A549 (cell line): ENCODE measurements at regions not wholly inside any gene's neighbourhood (a gene's known extent, or its start where the extent isn't known, plus 50 kb on each side); places are given as distances from the start of the nearest gene placed in this dataset.

ENCODE experiments used
- ATAC-seq, 2 experiments: fragments of 200-7000 bp in 1 of 2; fragments of >200 bp in 1 of 2; cut with Nextera tagmentation in 1 of 2; cut with Tn5 transposase in 1 of 2; 3 replicates each; pipeline versions ENCODE4 v1.8.0 to v1.9.1; 2018 to 2020; ENCODE audit warnings: mild to moderate bottlenecking in 1 of 2, moderate library complexity in 1 of 2
- CTCF ChIA-PET: fragments of 300-600 bp; sonication (Branson Sonifier 250); formaldehyde crosslinking; extraction: SDS; loops from one replicate; lab custom pipeline; 2021; ENCODE audit warnings: antibody characterized with exemption, inconsistent platforms; lab: Yijun Ruan, JAX
- POLR2A ChIA-PET: fragments of 350-600 bp; formaldehyde crosslinking; extraction: SDS; loops from one replicate; lab custom pipeline; 2021; ENCODE audit warnings: antibody characterized with exemption, inconsistent platforms; lab: Yijun Ruan, JAX
- DNase-seq, 2 experiments: peaks; one replicate each; pipeline versions ENCODE4 v3.0.0 to v3.0.0-alpha.2; 2011 to 2016; ENCODE audit warnings: low read depth in 1 of 2, low spot score in 1 of 2
- FAIRE-seq: peaks from 2 replicates; lab custom pipeline; 2011; peaks lifted over from hg19 to GRCh38; lab: Jason Lieb, UNC
- H3K27ac ChIP-seq, 2 experiments: fragments of >200 bp; sonication (Bioruptor Twin); formaldehyde crosslinking; 3 replicates each; pipeline ENCODE4 v1.5.1; 2016 to 2017
- H3K4me1 ChIP-seq: fragments of >200 bp; sonication (Bioruptor Twin); formaldehyde crosslinking; 3 replicates; pipeline ENCODE4 v1.6.1; 2016
- H3K4me2 ChIP-seq: fragments of >200 bp; sonication (Bioruptor Twin); formaldehyde crosslinking; 3 replicates; pipeline ENCODE4 v1.6.1; 2016
- H3K4me3 ChIP-seq: fragments of >200 bp; sonication (Bioruptor Twin); formaldehyde crosslinking; 3 replicates; pipeline ENCODE4 v1.5.1; 2016
- H3K9me3 ChIP-seq: fragments of >200 bp; sonication (Bioruptor Twin); formaldehyde crosslinking; 3 replicates; pipeline ENCODE4 v1.6.1; 2016
- CBX2 ChIP-seq: fragments of 200-600 bp; sonication (generic); IDR thresholded peaks from 2 replicates; pipeline ENCODE4 v1.6.1; 2016; ENCODE audit warnings: low read depth, mild to moderate bottlenecking, borderline replicate concordance
- CHD2 ChIP-seq: fragments of 150-350 bp; IDR thresholded peaks from 2 replicates; pipeline ENCODE4 v1.6.1; 2014; ENCODE audit warnings: low read length; ENCODE audit not compliant: partially characterized antibody
- EP300 ChIP-seq, 2 experiments: fragments of >200 bp; sonication (Bioruptor Twin); formaldehyde crosslinking; IDR thresholded peaks; 2 replicates in 1 of 2; 3 replicates in 1 of 2; pipeline ENCODE4 v1.6.1; 2016 to 2017
- FOSL2 ChIP-seq, 2 experiments: fragments of 450-650 bp in 1 of 2; fragments of >200 bp in 1 of 2; sonication (Bioruptor Twin) in 1 of 2; formaldehyde crosslinking; IDR thresholded peaks; 2 replicates each; pipeline versions ENCODE4 v1.5.0 to v1.6.1; 2016 to 2020; ENCODE audit warnings: mild to moderate bottlenecking in 1 of 2, moderate library complexity in 1 of 2
- HEYL ChIP-seq: fragments of 250-450 bp; sonication (Bioruptor Pico); IDR thresholded peaks from 2 replicates; pipeline ENCODE4 v1.8.0; 2021; ENCODE audit warnings: mild to moderate bottlenecking, moderate library complexity
- JUN ChIP-seq, 2 experiments: fragments of >200 bp; sonication (Bioruptor Twin); formaldehyde crosslinking; IDR thresholded peaks; 2 replicates in 1 of 2; 3 replicates in 1 of 2; pipeline ENCODE4 v1.6.1; 2016 to 2017
- KDM1A ChIP-seq: fragments of 200-600 bp; sonication (generic); IDR thresholded peaks from 2 replicates; pipeline ENCODE4 v1.6.1; 2016; ENCODE audit warnings: low read depth, mild to moderate bottlenecking
- MAZ ChIP-seq: fragments of 150-350 bp; IDR thresholded peaks from 2 replicates; pipeline ENCODE4 v1.6.1; 2014; ENCODE audit warnings: antibody characterized with exemption, low read depth, low read length, borderline replicate concordance
- MYC ChIP-seq: IDR thresholded peaks from 2 replicates; pipeline ENCODE4 v1.6.1; 2012; ENCODE audit warnings: mild to moderate bottlenecking, inconsistent platforms, low read length, improper control_type of control experiment, borderline replicate concordance
- NFE2L2 ChIP-seq: fragments of 150-350 bp; conservative IDR thresholded peaks from 2 replicates; pipeline ENCODE4 v1.6.1; 2014; ENCODE audit warnings: low read length
- POLR2AphosphoS2 ChIP-seq: conservative IDR thresholded peaks from 2 replicates; pipeline ENCODE4 v1.6.1; 2012; ENCODE audit warnings: low read length, improper control_type of control experiment, inconsistent platforms
- RNF2 ChIP-seq: fragments of 200-600 bp; sonication (generic); IDR thresholded peaks from 2 replicates; pipeline ENCODE4 v1.6.1; 2016; ENCODE audit warnings: low read depth, mild to moderate bottlenecking, antibody characterized with exemption, moderate library complexity, borderline replicate concordance
- SMC3 ChIP-seq: fragments of >200 bp; sonication (Bioruptor Twin); formaldehyde crosslinking; IDR thresholded peaks from 3 replicates; pipeline ENCODE4 v1.6.1; 2018; ENCODE audit warnings: inconsistent platforms
- TFCP2L1 ChIP-seq: fragments of 250-450 bp; sonication (Bioruptor Pico); IDR thresholded peaks from 2 replicates; pipeline ENCODE4 v1.5.0; 2021; ENCODE audit warnings: mild to moderate bottlenecking
- ZFP36 ChIP-seq: fragments of 450-650 bp; IDR thresholded peaks from 2 replicates; pipeline ENCODE4 v1.6.1; 2014; ENCODE audit warnings: borderline replicate concordance; ENCODE audit not compliant: partially characterized antibody
- ZSCAN20 ChIP-seq: fragments of 250-450 bp; sonication (Bioruptor Pico); IDR thresholded peaks from 2 replicates; pipeline ENCODE4 v1.8.0; 2022; ENCODE audit warnings: mild to moderate bottlenecking, moderate library complexity
- whole genome bisulfite sequencing: methylation state at CpG from one replicate; pipeline ENCODE4 v1.1.6; 2017; ENCODE audit errors: missing lambda C conversion rate; 5-methylcytosine and 5-hydroxymethylcytosine counted together
- TF ChIP-seq, protein P1 (sequence below): fragments of 150-350 bp; IDR thresholded peaks from 2 replicates; pipeline ENCODE4 v1.6.1; 2014; ENCODE audit warnings: low read depth, mild to moderate bottlenecking, low read length
- TF ChIP-seq, protein P2 (sequence below): fragments of >200 bp; sonication (Bioruptor Twin); formaldehyde crosslinking; IDR thresholded peaks from 3 replicates; pipeline ENCODE4 v1.6.1; 2016
- TF ChIP-seq, protein P3 (sequence below): fragments of 250-450 bp; sonication (Bioruptor Pico); IDR thresholded peaks from 2 replicates; pipeline ENCODE4 v1.5.0; 2020; ENCODE audit warnings: low read depth, mild to moderate bottlenecking, moderate library complexity

DNA sequence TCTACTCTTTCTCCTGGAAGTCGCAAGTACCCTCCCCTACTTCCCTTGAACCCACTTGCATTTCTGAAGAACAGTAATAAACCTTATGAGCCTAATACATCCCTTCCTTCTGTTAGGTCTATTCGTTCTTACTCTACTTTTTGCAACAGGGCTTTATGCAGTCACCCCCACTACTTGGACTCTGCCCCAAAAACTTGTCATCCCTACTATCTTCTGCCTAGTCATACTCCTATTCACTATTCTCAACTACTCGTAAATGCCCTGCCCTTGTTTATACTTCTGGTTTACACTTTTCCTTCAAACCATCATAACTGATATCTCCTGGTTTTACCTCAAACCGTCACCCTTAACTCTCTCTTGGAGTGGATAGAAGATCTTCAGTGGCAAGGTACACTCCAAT lies 55.2 kb upstream of the SLIT2 start:
- CTCF ChIA-PET, result no interaction called here
- DNase-seq, result no peak
- FAIRE-seq, result no peak
- no peak for ATAC-seq
- Histone ChIP-seq H3K9me3 (no peaks in the 10 kb centered on the region), H3K4me3 (no peak overlapping the region), H3K27ac (no peak overlapping the region), H3K4me2 (no peak overlapping the region), H3K4me1 (no peaks in the 10 kb centered on the region)
- POLR2A ChIA-PET, result no interaction called here
- 6% methylated on average over 4 of the region's 4 CpGs for WGBS
- TF ChIP-seq CBX2 (no peak), POLR2AphosphoS2 (no peak), KDM1A (no peak), MYC (no peak), HEYL (CRISPR knock-in tag) (no peak), MAZ (no peak), ZFP36 (no peak), FOSL2 (IDR thresholded peaks at IDR 0.05) (no peak), FOSL2 (CRISPR knock-in tag; IDR thresholded peaks at IDR 0.05) (no peak), SMC3 (no peak), EP300 (IDR thresholded peaks at IDR 0.05) (no peak), JUN (IDR thresholded peaks at IDR 0.05) (no peak), TFCP2L1 (no peak), CHD2 (no peak), ZSCAN20 (no peak)
- TF ChIP-seq, protein P1, sequence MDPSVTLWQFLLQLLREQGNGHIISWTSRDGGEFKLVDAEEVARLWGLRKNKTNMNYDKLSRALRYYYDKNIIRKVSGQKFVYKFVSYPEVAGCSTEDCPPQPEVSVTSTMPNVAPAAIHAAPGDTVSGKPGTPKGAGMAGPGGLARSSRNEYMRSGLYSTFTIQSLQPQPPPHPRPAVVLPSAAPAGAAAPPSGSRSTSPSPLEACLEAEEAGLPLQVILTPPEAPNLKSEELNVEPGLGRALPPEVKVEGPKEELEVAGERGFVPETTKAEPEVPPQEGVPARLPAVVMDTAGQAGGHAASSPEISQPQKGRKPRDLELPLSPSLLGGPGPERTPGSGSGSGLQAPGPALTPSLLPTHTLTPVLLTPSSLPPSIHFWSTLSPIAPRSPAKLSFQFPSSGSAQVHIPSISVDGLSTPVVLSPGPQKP, result no peak
- TF ChIP-seq, protein P2, sequence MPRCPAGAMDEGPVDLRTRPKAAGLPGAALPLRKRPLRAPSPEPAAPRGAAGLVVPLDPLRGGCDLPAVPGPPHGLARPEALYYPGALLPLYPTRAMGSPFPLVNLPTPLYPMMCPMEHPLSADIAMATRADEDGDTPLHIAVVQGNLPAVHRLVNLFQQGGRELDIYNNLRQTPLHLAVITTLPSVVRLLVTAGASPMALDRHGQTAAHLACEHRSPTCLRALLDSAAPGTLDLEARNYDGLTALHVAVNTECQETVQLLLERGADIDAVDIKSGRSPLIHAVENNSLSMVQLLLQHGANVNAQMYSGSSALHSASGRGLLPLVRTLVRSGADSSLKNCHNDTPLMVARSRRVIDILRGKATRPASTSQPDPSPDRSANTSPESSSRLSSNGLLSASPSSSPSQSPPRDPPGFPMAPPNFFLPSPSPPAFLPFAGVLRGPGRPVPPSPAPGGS, result no peak
- TF ChIP-seq, protein P3, sequence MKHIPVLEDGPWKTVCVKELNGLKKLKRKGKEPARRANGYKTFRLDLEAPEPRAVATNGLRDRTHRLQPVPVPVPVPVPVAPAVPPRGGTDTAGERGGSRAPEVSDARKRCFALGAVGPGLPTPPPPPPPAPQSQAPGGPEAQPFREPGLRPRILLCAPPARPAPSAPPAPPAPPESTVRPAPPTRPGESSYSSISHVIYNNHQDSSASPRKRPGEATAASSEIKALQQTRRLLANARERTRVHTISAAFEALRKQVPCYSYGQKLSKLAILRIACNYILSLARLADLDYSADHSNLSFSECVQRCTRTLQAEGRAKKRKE (CRISPR knock-in tag), result no peak

DNA sequence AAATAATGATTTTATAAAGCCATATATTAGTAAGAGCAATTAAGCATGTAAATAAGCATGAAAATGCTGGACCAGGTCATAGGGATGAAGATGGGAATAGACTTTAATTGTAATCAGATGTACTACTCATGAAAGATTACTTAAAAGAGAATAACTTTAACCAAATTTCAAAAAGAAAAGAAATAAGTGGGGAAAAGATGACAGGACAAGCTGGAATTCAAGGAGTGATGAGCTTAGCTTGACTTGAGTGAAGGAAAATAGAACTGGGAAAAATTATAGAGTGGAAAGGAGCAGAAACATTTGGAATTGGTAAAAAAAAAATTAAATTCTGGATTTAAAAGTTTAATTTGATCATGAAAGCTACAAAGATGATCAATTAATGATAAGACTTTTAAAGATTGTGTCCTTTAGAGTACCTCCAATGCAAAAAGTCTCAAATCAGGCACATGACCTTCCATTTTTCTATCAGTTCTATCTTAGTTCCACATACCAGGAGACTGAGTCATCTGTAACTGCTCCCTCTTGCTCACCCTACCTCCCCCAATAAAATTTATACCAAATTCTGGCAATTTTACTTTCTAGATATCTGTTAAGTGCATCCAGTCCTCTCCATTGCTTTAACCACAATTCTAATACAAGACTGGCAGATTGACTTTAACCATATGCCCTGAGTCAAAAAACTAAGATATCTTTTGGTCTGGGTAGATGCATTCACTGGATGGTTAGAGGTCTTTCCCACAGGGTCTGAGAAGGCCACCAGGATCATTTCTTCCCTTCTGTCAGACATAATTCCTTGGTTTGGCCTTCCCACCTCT lies 56.4 kb upstream of the SLIT2 start:
- DNase-seq (no peak), FAIRE-seq (no peak), ATAC-seq (no peak)
- H3K4me3 ChIP-seq, result no peak overlapping the region
- H3K4me1 ChIP-seq, result no peaks in the 10 kb centered on the region
- no peaks in the 10 kb centered on the region for H3K9me3 ChIP-seq
- ChIA-PET POLR2A (no interaction called here), CTCF (no interaction called here)
- no peak overlapping the region for H3K4me2 ChIP-seq
- H3K27ac ChIP-seq, result no peak overlapping the region
- no peak for TF ChIP-seq NFE2L2
- TF ChIP-seq FOSL2 (IDR thresholded peaks at IDR 0.05), result no peak
- TF ChIP-seq FOSL2 (CRISPR knock-in tag; IDR thresholded peaks at IDR 0.05), result no peak
- no peak for TF ChIP-seq RNF2
